Ureter (tissue), 1 donor: ENCODE measurements at regions not wholly inside any gene's neighbourhood (a gene's known extent, or its start where the extent isn't known, plus 50 kb on each side); places are given as distances from the start of the nearest gene placed in this dataset.
"Not testable (repeated sequence)": the region's sequence is repeated elsewhere in the genome, so short reads cannot be mapped to it uniquely, and the experiment has no call there.

Experiments used
- DNase-seq: peaks from one replicate; pipeline ENCODE4 v3.0.0-alpha.2; 2020; ENCODE audit warnings: low spot score
- donor health status: DM: yes; HTN: yes; CAD: no.

GRCh38 chr1:227508431-227508830 lies 54.9 kb upstream of the ZNF678 start:
- no peak for DNase-seq

- DNase-seq: not testable (repeated sequence)
Measured at GRCh38 chr1:227506490-227507393, 56.6 kb upstream of the ZNF678 start.

DNA sequence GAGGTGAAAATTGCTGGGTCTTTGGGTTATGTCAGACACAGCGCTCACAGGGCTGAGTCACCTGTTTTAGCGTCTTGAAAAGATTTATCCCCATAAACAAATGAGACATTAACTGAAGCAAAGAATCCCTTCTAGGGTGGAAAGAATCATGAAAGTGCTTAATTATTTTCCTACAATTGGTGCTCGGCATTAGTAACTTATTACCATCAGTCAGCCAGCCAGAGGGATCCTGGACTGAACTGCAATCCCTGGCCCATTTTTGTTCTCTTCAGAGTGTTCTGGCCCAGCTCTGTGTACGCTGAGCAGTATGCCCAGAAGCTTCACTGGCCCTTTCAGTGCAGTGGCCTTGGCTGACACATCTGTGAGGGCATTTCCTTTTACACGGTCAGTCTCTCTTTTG lies 67.3 kb upstream of the ZNF678 start:
- not testable (repeated sequence) for DNase-seq

DNA sequence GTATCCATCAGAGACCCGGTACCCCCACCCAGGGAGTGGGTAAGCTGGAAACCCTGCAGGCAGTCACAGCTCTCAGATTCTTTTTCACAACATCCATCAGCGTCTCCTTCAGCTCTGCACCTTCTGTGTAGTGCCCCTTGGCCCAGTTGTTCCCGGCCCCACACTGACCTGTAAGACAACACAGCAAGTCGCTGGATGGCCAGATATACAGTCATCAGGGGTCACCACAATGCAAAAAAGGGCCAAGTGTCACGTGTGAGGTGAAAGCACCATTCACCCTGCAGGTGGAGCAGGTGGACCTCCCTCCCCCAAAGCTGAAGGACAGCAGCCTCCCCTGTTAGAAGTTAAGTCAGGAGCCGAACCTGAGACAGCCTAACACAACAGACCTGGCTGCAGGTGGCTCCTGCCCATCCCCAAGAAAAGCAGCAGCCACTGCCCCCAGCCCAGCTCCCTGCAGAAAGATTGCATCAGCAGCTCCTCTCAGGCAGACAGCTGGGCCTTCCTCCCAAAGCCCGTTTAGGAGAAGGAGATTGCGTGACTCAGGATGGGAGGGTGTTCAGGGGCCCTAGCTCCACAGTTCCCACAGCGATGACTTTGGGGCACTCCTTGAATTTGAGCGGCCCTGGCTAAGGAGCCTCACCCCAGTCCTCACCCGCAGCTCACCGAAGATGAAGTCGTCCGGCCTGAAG lies 69.3 kb upstream of the ZNF678 start:
- DNase-seq: not testable (repeated sequence)

DNA sequence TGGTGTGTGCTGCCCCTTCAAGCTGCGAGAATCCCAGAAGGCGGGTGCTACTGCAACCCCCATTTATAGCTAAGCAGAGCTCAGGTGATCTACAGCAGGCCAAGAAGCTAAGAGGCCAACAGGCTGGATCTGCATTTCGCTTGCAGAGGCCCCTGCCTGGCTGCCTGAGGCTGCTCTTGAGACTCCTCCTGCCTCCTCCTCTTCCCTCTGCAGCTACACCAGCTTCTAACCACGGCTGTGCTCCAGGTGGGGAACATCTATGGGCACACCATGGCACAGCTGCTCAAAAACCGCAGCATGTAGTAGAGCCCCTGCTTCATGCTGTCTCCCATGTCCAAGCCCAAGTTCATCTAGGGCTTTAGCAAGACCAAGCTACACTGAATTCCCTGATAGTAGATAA lies 72.9 kb upstream of the ZNF678 start:
- DNase-seq: no peak

DNA sequence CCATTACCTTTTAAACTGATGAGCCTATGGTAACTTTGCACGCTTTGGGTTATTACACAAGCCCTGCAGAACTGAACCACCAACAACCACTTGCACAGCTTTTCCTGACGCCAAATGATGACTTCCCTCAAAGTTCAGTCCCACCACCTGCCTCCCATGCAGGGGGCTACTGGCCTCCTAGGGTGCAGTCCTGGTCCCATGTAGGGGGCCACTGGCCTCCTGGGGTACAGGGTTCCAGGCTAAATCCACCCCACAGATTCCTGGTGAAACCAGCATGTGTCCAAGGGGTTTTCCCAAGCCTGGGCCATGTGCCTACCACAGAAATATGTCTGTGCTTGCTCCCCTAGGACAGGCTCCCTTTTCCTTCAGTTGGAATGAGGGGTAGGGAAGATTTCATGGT lies 73.4 kb upstream of the ZNF678 start:
- no peak for DNase-seq

- DNase-seq: no peak
Measured at GRCh38 chr1:227489572-227489971, 73.8 kb upstream of the ZNF678 start.

- no peak for DNase-seq
Measured at GRCh38 chr1:227487606-227488005, 75.8 kb upstream of the ZNF678 start.

DNA sequence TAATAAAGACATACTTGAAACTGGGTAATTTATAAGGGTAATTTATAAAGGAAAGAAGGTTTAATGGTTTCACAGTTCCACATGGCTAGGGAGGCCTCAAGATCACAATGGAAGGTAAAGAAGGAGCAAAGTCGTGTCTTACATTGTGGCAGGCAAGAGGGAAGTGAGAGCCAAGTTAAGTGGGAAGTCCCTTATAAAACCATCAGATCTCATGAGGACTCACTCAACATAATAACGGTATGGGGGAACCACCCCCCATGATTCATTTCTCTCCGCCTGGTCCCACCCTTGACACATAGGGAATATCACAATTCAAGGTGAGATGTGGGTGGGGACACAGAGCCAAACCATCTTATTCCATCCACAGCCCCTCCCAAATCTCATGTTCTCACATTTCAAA lies 76.8 kb upstream of the ZNF678 start:
- DNase-seq: no peak

DNA sequence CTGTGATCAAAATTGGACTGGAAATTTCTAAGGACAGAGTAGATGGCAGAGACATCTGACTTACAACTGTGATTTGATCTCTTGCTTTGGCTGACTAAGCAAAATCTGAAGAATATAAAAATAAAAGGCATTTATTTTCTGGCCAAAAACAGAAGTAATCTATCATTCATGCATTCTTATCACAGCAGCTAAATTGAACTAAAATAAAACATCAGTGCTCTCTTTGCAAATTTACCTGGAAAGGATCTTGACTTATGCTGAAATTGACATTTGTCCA lies 81.4 kb upstream of the ZNF678 start:
- no peak for DNase-seq

- DNase-seq: not testable (repeated sequence)
Measured at GRCh38 chr1:227474072-227474471, 89.3 kb upstream of the ZNF678 start.

DNA sequence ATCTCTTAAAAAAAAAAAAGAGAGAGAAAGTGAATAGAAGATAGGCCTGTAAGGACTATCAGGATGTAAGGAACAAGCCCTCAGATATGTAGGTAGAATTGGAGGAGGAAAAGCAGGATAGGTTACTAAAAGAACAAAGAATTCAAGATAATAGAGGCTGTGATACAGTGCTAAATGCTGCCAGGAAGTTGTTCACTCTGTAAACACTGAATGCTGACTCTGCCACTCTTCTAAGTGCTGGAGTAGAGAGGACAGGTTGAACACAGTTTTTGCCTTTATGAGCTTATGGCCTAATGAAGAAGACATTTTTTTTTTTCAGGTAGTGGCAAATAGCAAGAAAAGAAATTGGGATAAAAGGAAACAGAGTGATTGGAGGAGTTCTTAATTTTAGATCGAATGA lies 90.6 kb upstream of the ZNF678 start:
- no peak for DNase-seq

DNA sequence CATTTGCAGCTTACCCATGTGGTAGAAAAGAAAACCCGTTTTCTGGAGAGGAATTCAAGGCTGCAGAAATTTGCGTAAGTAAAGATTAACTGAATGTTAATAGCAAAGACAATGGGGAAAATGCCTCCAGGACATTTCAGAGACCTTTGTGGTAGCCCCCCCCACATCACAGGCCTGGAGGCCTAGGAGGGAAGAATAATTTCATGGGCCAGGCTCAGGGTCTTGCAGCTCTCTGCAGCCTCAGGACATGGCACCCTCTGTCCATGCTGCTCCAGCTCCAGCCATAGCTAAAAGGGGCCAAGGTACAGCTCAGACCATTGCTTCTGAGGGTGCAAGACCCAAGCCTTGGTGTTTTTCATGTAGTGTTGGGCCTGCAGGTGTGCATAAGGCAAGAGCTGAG lies 92.7 kb upstream of the ZNF678 start:
- DNase-seq: no peak

- DNase-seq: no peak
Measured at GRCh38 chr1:227469708-227470107, 93.6 kb upstream of the ZNF678 start.

- DNase-seq: no peak
Measured at GRCh38 chr1:227466039-227466645, 97.2 kb upstream of the ZNF678 start.

- no peak for DNase-seq
Measured at GRCh38 chr1:227465256-227465655, 98.1 kb upstream of the ZNF678 start.

- no peak for DNase-seq
Measured at GRCh38 chr1:227459977-227460376, 103.4 kb upstream of the ZNF678 start.

DNA sequence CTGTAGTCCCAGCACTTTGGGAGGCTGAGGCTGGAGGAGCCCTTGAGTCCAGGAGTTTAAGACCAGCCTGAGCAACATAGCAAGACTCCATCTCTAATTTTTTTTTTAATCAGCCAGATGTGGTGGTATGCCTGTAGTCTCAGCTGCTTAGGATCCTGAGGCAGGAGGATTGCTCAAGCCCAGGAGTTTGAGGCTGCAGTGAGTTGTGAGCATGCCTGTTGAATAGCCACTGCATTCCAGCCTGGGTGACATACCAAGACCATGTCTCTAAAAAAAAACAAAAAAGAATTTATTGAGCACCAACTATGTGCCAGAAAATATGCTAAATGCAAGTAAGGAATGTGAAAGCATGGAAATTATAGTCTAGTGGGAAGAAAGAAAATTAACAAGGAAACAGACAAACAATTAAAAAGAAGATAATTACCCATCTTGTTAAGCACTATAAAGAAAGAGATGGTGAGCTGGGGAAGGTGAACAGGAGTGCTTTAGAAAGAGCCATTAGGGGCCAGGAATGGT lies 104.0 kb upstream of the ZNF678 start:
- no peak for DNase-seq

DNA sequence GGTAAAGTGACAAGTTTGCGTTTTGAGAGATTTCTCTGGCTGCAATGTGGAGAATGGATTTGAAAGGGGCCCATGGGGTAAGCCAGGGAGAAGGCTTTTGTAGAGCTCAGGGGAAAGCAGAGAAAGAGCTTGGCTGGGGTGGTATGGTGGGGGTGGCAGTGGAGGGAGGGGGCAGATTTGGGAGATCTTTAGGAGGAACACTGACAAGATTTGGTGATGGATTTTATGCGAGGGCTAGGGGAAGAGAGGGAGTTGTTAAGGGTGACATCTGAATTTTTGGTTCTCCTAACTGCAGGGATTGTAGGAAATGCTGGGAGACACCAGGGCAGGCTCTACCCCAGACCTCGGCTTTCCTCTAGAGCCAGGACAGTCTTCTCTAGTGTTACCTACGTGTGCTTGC lies 108.7 kb upstream of the ZNF678 start:
- no peak for DNase-seq

DNA sequence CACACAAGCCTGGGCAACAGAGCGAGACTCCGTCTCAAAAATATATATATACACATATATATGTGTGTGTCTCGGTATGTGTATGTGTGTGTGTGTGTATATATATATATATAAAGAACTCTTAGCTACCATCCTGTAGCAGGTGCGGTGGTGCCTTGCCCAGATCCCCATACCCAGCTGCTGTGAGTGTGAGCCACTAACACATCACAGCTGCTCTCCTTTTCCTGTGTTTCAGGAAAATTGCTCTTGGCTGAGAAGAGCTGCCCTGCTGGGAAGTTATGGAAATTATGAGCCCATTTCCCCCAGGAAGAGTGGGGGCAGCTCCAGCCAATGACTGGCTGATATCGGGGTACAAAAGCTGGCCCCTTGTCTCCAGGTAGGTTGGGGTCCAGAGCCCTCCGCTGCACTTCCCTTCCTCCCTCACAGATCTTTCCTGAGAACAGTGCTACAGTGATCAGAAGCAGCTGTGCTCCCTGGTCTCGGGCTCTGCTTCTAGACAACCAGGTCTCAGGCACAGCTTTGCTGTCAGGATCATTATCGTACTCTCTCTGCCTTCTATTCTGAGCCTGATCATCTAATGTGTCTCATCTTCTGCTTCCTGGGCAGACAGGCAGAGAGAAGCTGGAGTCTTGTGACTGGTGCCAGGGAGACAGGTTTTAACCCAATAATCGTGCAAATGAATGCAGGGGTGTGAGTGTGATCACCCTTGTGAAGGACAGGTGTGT lies 109.6 kb upstream of the ZNF678 start:
- DNase-seq: no peak

DNA sequence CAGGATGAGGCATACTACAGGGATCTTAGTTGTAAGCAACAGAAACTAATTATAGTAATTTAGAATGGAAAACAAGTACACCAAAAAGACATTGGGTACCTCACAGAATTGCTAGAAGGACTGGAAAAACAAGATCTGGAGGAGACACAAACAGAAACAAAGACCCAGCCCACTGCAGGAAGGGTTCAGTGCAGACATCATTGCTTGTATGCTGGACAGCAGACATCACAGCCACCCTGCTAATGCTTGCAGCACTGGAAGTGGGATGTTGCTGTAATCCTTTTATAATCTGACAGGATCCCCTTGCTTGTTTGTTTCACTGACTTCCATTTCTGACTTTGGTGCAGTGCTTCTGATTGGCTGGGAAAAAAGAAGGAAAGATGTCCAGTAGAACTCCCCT lies 111.4 kb upstream of the ZNF678 start:
- DNase-seq: no peak

- DNase-seq: no peak
Measured at GRCh38 chr1:227451057-227451456, 112.3 kb upstream of the ZNF678 start.
